Astrocyte (in vitro differentiated cells and primary cell): ENCODE measurements at regions not wholly inside any gene's neighbourhood (a gene's known extent, or its start where the extent isn't known, plus 50 kb on each side); places are given as distances from the start of the nearest gene placed in this dataset.

ENCODE experiments used
- CTCF ChIP-seq: IDR thresholded peaks from 2 replicates; pipeline ENCODE4 v1.5.1; 2011; ENCODE audit warnings: low read depth, mild to moderate bottlenecking, inconsistent platforms, low read length, moderate library complexity; ENCODE audit not compliant: insufficient read depth
- EZH2 ChIP-seq: IDR thresholded peaks from 2 replicates; pipeline ENCODE4 v1.6.1; 2012; ENCODE audit warnings: mild to moderate bottlenecking, low read length, inconsistent platforms; ENCODE audit not compliant: insufficient read depth

- TF ChIP-seq CTCF: no peak
- no peak for TF ChIP-seq EZH2
These were observed 212.0 kb downstream of the PRDM2 start for GRCh38 chr1:13911697-13912619.
